Natural killer cell (primary cell): ENCODE measurements at regions not wholly inside any gene's neighbourhood (a gene's known extent, or its start where the extent isn't known, plus 50 kb on each side); places are given as distances from the start of the nearest gene placed in this dataset.

ENCODE experiments used
- ATAC-seq, 3 donors: fragments of 150-1000 bp in 2 of 3; fragments of 200-7000 bp in 1 of 3; cut with Tn5 transposase; 1 replicate in 1 of 3; 2 replicates in 2 of 3; pipeline ENCODE4 v1.10.0; 2021; ENCODE audit warnings: mild to moderate bottlenecking in 2 of 3, moderate library complexity in 2 of 3
- DNase-seq, 2 donors: peaks; one replicate each; pipeline versions ENCODE4 v3.0.0 to v3.0.0-alpha.2; 2013 to 2021; ENCODE audit warnings: mixed read lengths in 1 of 2
- H3K27ac ChIP-seq: one replicate; pipeline ENCODE4 v1.5.1; 2013; ENCODE audit warnings: mild to moderate bottlenecking, low read length
- H3K27me3 ChIP-seq: one replicate; pipeline ENCODE4 v1.6.1; 2013; ENCODE audit warnings: low read length; ENCODE audit not compliant: control insufficient read depth, insufficient read depth
- H3K36me3 ChIP-seq: one replicate; pipeline ENCODE4 v1.6.1; 2013; ENCODE audit warnings: low read length; ENCODE audit not compliant: control insufficient read depth, insufficient read depth
- H3K4me1 ChIP-seq: one replicate; pipeline ENCODE4 v1.6.1; 2013; ENCODE audit warnings: low read length; ENCODE audit not compliant: control insufficient read depth, insufficient read depth
- H3K4me3 ChIP-seq: one replicate; pipeline ENCODE4 v1.5.1; 2013; ENCODE audit warnings: low read length
- H3K9me3 ChIP-seq: one replicate; pipeline ENCODE4 v1.6.1; 2013; ENCODE audit warnings: low read length; ENCODE audit not compliant: control insufficient read depth, insufficient read depth
- H3K27ac Mint-ChIP-seq, 2 donors: one replicate each; pipeline ENCODE4 v1.8.0; 2022; ENCODE audit warnings: mild to moderate bottlenecking in 2 of 2, mixed read lengths in 2 of 2, moderate library complexity in 1 of 2
- H3K27me3 Mint-ChIP-seq, 2 donors: one replicate each; pipeline ENCODE4 v1.8.0; 2022; ENCODE audit warnings: low read depth in 2 of 2, mixed read lengths in 2 of 2
- H3K36me3 Mint-ChIP-seq: one replicate; pipeline ENCODE4 v1.8.0; 2022; ENCODE audit warnings: mixed read lengths
- H3K4me1 Mint-ChIP-seq, 2 donors: one replicate each; pipeline ENCODE4 v1.8.0; 2022; ENCODE audit warnings: mixed read lengths in 2 of 2
- H3K4me3 Mint-ChIP-seq: one replicate; pipeline ENCODE4 v1.8.0; 2022; ENCODE audit warnings: mild to moderate bottlenecking, moderate library complexity, mixed read lengths
- H3K9me3 Mint-ChIP-seq, 2 donors: one replicate each; pipeline ENCODE4 v1.8.0; 2022; ENCODE audit warnings: mixed read lengths in 2 of 2
- WGBS: methylation state at CpG from one replicate; pipeline ENCODE4 v1.1.7; 2013; ENCODE audit warnings: missing lambda C conversion rate; ENCODE audit not compliant: insufficient coverage; 5-methylcytosine and 5-hydroxymethylcytosine counted together
- intact Hi-C: fragments of 100-400 bp; cut with micrococcal nuclease; formaldehyde crosslinking; loops from one replicate; pipeline ENCODE4 v1.14.2; 2022
- TF ChIP-seq, protein P1 (sequence below): fragments of 200-600 bp; IDR thresholded peaks from one replicate; pipeline ENCODE4 v1.8.0; 2022; ENCODE audit warnings: antibody characterized with exemption

DNA sequence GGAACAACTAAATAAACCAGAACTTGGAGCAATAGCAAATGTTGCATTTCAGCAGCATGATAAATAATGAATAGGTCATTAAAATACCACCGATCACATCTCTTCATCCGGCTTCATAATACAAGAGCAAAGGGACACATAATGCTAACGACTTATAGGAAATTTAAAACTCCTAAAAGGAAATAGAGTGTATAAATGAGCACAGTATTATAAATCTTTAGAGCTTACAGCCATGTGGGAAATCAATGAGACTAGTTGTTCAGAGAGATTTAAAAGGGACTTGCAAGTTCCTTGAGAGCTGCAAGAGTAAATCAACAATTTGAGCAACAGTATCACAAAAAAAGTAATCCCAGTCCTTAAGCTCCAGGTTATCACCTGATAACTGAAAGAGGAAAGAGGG, 677.0 kb downstream of the PLOD2 start:
- intact Hi-C loops, result no loop called here
- Histone ChIP-seq H3K9me3 (peaks cover 2% of the 10 kb centered on the region), H3K4me1 (no peaks in the 10 kb centered on the region), H3K27me3 (no peaks in the 10 kb centered on the region), H3K27ac (no peak overlapping the region), H3K4me3 (no peak overlapping the region), H3K36me3 (no peaks in the 10 kb centered on the region)
- no CpG with 5 or more reads among the region's 3 CpGs for whole genome bisulfite sequencing
- Mint-ChIP-seq H3K4me3 (no peak overlapping the region), H3K36me3 (peaks cover 11% of the 10 kb centered on the region), H3K27me3 (no peaks in the 10 kb centered on the region), H3K27ac (no peak overlapping the region), H3K4me1 (no peaks in the 10 kb centered on the region), H3K9me3 (peaks cover 5 to 10% of the 10 kb centered on the region in 2 donors)
- no peak for ATAC-seq
- DNase-seq, result no peak
- TF ChIP-seq, protein P1, sequence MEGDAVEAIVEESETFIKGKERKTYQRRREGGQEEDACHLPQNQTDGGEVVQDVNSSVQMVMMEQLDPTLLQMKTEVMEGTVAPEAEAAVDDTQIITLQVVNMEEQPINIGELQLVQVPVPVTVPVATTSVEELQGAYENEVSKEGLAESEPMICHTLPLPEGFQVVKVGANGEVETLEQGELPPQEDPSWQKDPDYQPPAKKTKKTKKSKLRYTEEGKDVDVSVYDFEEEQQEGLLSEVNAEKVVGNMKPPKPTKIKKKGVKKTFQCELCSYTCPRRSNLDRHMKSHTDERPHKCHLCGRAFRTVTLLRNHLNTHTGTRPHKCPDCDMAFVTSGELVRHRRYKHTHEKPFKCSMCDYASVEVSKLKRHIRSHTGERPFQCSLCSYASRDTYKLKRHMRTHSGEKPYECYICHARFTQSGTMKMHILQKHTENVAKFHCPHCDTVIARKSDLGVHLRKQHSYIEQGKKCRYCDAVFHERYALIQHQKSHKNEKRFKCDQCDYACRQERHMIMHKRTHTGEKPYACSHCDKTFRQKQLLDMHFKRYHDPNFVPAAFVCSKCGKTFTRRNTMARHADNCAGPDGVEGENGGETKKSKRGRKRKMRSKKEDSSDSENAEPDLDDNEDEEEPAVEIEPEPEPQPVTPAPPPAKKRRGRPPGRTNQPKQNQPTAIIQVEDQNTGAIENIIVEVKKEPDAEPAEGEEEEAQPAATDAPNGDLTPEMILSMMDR, result no peak

DNA sequence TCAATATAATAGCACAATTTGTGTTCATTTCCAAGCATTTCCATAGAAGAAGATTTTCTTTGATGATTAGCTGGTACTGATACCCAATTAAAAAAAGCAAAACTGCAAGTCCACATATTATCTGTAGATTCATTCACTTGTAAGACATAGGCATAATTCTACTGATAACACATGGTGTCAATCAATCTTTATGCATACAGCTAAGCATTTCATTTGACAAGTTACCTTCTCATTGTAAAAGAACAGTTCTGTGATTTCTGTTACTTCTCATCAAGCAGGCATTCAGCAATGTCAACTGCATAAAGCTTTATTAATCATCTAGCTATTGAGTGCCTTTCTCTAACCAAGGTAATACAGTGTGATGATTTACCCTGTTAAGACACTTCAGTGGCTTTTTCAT, 672.0 kb downstream of the PLOD2 start:
- Mint-ChIP-seq H3K9me3 (peaks cover 8 to 11% of the 10 kb centered on the region in 2 donors), H3K4me1 (no peaks in the 10 kb centered on the region), H3K27me3 (no peaks in the 10 kb centered on the region), H3K27ac (no peak overlapping the region), H3K4me3 (no peak overlapping the region), H3K36me3 (no peaks in the 10 kb centered on the region)
- H3K27me3 ChIP-seq, result no peaks in the 10 kb centered on the region
- no peak overlapping the region for H3K27ac ChIP-seq
- H3K4me1 ChIP-seq, result no peaks in the 10 kb centered on the region
- H3K9me3 ChIP-seq, result peaks cover 3% of the 10 kb centered on the region
- TF ChIP-seq, protein P1, result no peak
- no peak for DNase-seq
- ATAC-seq, result no peak
- intact Hi-C loops, result no loop called here
- H3K36me3 ChIP-seq, result no peaks in the 10 kb centered on the region
- H3K4me3 ChIP-seq, result no peak overlapping the region

DNA sequence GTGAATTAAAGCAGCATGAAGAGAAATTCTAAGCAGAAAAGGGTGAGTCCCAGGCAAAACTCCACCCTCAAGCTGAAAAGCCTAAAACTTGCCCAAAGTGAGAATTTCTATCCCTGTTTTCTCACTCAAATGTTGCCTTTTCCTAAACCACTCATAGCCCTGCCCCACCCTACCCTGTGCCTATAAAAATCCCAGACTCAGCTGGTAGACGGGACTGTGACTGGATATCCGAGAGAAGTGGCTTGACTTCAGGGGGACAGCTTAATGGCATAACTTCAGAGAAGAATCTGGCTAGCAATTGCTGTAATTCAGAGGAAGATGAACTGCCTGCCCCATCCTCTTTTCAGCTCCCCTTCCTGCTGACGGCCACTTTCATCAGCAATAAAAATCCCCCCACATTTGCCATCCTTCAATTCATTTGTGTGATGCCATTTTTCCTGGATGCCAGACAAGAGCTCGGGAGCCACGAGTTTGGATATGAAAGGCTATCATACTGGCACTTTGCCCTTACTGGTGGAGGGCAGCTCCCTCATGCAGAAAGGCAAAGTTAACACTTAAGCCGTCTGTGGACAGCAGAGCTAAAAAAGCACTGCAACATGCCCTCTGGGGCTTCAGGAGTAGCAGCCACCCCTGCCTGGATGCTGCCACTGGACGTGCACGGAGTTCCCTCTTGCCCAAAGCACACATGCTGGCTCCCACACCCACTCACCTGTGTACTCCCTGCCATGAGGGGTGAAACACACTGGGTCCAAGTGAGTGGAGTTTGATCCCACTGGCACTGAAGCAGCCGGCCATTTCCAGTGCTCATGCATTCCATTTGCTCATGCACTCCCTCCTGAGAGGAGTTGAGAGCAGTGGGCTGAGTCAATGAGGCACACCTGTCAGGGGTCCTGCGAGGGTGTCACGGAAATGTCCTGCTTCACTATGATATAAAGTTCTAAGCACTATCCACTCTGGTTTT, 670.6 kb downstream of the PLOD2 start:
- DNase-seq, result no peak
- no peaks in the 10 kb centered on the region for H3K4me1 Mint-ChIP-seq
- H3K9me3 ChIP-seq, result peaks cover 3% of the 10 kb centered on the region
- H3K27me3 Mint-ChIP-seq, result no peaks in the 10 kb centered on the region
- no peaks in the 10 kb centered on the region for H3K36me3 ChIP-seq
- intact Hi-C loops, result no loop called here
- no peak overlapping the region for H3K4me3 ChIP-seq
- no peak overlapping the region for H3K27ac ChIP-seq
- no peak for ATAC-seq
- TF ChIP-seq, protein P1, result no peak
- no peaks in the 10 kb centered on the region for H3K36me3 Mint-ChIP-seq
- peaks cover 8 to 12% of the 10 kb centered on the region in 2 donors for H3K9me3 Mint-ChIP-seq
- 77% methylated on average over 9 of the region's 11 CpGs for WGBS
- no peaks in the 10 kb centered on the region for H3K4me1 ChIP-seq
- no peak overlapping the region for H3K4me3 Mint-ChIP-seq
- H3K27ac Mint-ChIP-seq, result no peak overlapping the region
- no peaks in the 10 kb centered on the region for H3K27me3 ChIP-seq
